ENCODE measurements at regions not wholly inside any gene's neighbourhood (a gene's known extent, or its start where the extent isn't known, plus 50 kb on each side); places are given as distances from the start of the nearest gene placed in this dataset.
"Not testable (repeated sequence)": the region's sequence is repeated elsewhere in the genome, so short reads cannot be mapped to it uniquely, and the experiment has no call there.

- DNase-seq (ENCODE audit: low read depth, low spot score) = no peak
Observed at GRCh38 chr12:91743704-91744321, 401.8 kb downstream of the BTG1 start.

- no peak for DNase-seq (ENCODE audit: low read depth, low spot score)
Observed at GRCh38 chr12:91743280-91743679, 402.4 kb downstream of the BTG1 start.

GRCh38 chr12:91741932-91742331 lies 403.7 kb downstream of the BTG1 start:
- no peak for DNase-seq (ENCODE audit: low read depth, low spot score)

- not testable (repeated sequence) for DNase-seq (ENCODE audit: low read depth, low spot score)
Observed at GRCh38 chr12:91733846-91734245, 411.8 kb downstream of the BTG1 start.

- DNase-seq (ENCODE audit: low read depth, low spot score) = no peak
Observed at GRCh38 chr12:91732086-91732485, 413.6 kb downstream of the BTG1 start.

- no peak for DNase-seq (ENCODE audit: low read depth, low spot score)
Observed at GRCh38 chr12:91729543-91729942, 416.1 kb downstream of the BTG1 start.

GRCh38 chr12:91723191-91723590 lies 422.5 kb downstream of the BTG1 start:
- DNase-seq (ENCODE audit: low read depth, low spot score) = no peak

- no peak for DNase-seq (ENCODE audit: low read depth, low spot score)
Observed at GRCh38 chr12:91722072-91722471, 423.6 kb downstream of the BTG1 start.

- DNase-seq (ENCODE audit: low read depth, low spot score) = no peak
Observed at GRCh38 chr12:91721023-91721422, 424.6 kb downstream of the BTG1 start.

- DNase-seq (ENCODE audit: low read depth, low spot score) = no peak
Observed at GRCh38 chr12:91718326-91718725, 427.3 kb downstream of the BTG1 start.

- no peak for DNase-seq (ENCODE audit: low read depth, low spot score)
Observed at GRCh38 chr12:91717804-91718203, 427.8 kb downstream of the BTG1 start.

GRCh38 chr12:91711925-91712324 lies 433.7 kb downstream of the BTG1 start:
- not testable (repeated sequence) for DNase-seq (ENCODE audit: low read depth, low spot score)

GRCh38 chr12:91706466-91706865 lies 439.2 kb downstream of the BTG1 start:
- no peak for DNase-seq (ENCODE audit: low read depth, low spot score)

- no peak for DNase-seq (ENCODE audit: low read depth, low spot score)
Observed at GRCh38 chr12:91704446-91704845, 441.2 kb downstream of the BTG1 start.

- DNase-seq (ENCODE audit: low read depth, low spot score) = no peak
Observed at GRCh38 chr12:91703491-91704283, 442.0 kb downstream of the BTG1 start.

- no peak for DNase-seq (ENCODE audit: low read depth, low spot score)
Observed at GRCh38 chr12:91702843-91703425, 442.7 kb downstream of the BTG1 start.

- no peak for DNase-seq (ENCODE audit: low read depth, low spot score)
Observed at GRCh38 chr12:91695964-91696363, 449.7 kb downstream of the BTG1 start.

GRCh38 chr12:91695406-91695805 lies 450.2 kb downstream of the BTG1 start:
- not testable (repeated sequence) for DNase-seq (ENCODE audit: low read depth, low spot score)

- no peak for DNase-seq (ENCODE audit: low read depth, low spot score)
Observed at GRCh38 chr12:91690531-91690930, 455.1 kb downstream of the BTG1 start.

GRCh38 chr12:91687052-91688017 lies 458.3 kb downstream of the BTG1 start:
- DNase-seq (ENCODE audit: low read depth, low spot score) = no peak

GRCh38 chr12:91685917-91686316 lies 459.7 kb downstream of the BTG1 start:
- no peak for DNase-seq (ENCODE audit: low read depth, low spot score)

- no peak for DNase-seq (ENCODE audit: low read depth, low spot score)
Observed at GRCh38 chr12:91681751-91682150, 463.9 kb downstream of the BTG1 start.
